Peyer's patch (tissue), 4 donors: ENCODE measurements at regions not wholly inside any gene's neighbourhood (a gene's known extent, or its start where the extent isn't known, plus 50 kb on each side); places are given as distances from the start of the nearest gene placed in this dataset.

Experiments used
- CTCF ChIP-seq, 6 experiments: fragments of 450-650 bp in 4 of 6; fragments of 200-600 bp in 2 of 6; sonication (generic) in 1 of 6; IDR thresholded peaks; one replicate each; pipeline ENCODE4 v1.5.1; 2017 to 2019; ENCODE audit warnings: antibody characterized with exemption in 6 of 6, mild to moderate bottlenecking in 3 of 6, moderate library complexity in 1 of 6
- POLR2A ChIP-seq, 2 donors: fragments of 450-650 bp; IDR thresholded peaks; one replicate each; pipeline ENCODE4 v1.5.1; 2017; ENCODE audit warnings: antibody characterized with exemption in 2 of 2, mild to moderate bottlenecking in 2 of 2, moderate library complexity in 2 of 2

DNA sequence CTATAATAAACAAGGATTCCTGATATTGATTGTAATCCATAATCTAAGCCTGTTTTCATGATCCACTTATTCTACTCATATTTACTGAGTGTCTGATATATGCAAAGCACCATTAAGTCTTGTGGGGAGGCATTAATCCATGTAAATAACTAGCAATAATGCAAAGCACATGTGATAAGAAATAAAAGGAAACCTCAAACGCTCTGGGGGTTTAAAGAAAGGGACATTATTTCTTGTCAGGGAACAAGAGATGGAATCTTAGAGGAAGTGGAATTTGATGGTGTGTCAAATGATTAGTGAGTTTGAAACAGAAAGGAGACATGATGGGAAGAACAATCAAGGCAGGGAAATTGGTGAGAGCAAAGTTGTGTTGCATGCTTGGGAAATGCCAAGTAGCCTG lies 57.4 kb upstream of the FLT1 start:
- TF ChIP-seq CTCF (IDR thresholded peaks at IDR 0.05) (no peak), POLR2A (IDR thresholded peaks at IDR 0.05) (no peak)
